Spleen (tissue), 7 donors: ENCODE measurements at regions not wholly inside any gene's neighbourhood (a gene's known extent, or its start where the extent isn't known, plus 50 kb on each side); places are given as distances from the start of the nearest gene placed in this dataset.

Source experiments
- POLR2A ChIP-seq, 3 donors: fragments of 450-650 bp; IDR thresholded peaks; one replicate each; pipeline ENCODE4 v1.5.1; 2017; ENCODE audit warnings: antibody characterized with exemption in 3 of 3, mild to moderate bottlenecking in 1 of 3
- POLR2AphosphoS5 ChIP-seq, 3 donors: sonication (generic); formaldehyde crosslinking; IDR thresholded peaks; one replicate each; pipeline ENCODE4 v1.5.1; 2017; ENCODE audit warnings: antibody characterized with exemption in 3 of 3
- TF ChIP-seq, protein P1 (sequence below), 11 experiments: fragments of 200-600 bp in 7 of 11; fragments of 450-650 bp in 4 of 11; sonication (generic) in 4 of 11; IDR thresholded peaks in 8 of 11; conservative IDR thresholded peaks in 3 of 11; 1 replicate in 7 of 11; 2 replicates in 4 of 11; pipeline versions ENCODE4 v1.4.0 to v1.8.0; 2016 to 2021; ENCODE audit warnings: antibody characterized with exemption in 11 of 11, inconsistent platforms in 4 of 11, mild to moderate bottlenecking in 1 of 11
- donor health status: DM: no; HTN: no; CAD: no; lungs with moderate emphysema.
- donor health status: DM: no; HTN: no; CAD: no.
- donor health status: DM: no; HTN: no; CAD: no.

DNA sequence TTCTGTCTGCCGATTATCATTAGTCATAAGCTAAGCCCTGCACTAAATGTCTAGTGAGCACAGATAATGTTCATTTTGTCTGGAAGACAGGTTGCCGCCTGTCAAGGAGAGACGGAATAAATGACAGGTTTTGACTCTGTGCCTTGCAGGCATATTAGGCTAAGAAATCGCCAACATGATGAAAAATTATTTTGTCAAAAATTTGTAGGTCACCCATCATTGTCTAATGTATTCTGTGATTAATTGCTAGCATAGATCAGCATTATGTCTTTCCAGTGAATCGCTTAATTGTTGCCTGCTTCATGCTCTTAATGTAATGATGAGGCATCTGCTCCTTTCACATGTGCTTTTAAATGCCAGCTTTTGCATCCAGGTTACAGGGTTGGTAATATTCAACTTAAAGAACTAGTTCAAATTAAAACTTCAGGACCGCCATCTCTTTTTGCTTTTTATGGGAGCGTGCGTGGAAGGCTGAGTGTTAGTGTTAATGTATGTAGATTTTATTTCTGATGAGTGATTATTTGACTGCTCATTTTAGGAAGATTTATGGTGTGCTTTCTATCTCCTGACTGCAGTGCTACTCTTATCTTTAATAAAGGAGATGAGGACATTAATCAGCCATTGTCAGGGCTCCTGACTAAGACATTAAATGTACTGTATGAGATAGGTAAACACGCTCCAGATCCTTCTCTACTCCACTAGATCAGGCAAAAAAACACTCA lies 120.8 kb upstream of the MEIS2 start:
- TF ChIP-seq, protein P1, sequence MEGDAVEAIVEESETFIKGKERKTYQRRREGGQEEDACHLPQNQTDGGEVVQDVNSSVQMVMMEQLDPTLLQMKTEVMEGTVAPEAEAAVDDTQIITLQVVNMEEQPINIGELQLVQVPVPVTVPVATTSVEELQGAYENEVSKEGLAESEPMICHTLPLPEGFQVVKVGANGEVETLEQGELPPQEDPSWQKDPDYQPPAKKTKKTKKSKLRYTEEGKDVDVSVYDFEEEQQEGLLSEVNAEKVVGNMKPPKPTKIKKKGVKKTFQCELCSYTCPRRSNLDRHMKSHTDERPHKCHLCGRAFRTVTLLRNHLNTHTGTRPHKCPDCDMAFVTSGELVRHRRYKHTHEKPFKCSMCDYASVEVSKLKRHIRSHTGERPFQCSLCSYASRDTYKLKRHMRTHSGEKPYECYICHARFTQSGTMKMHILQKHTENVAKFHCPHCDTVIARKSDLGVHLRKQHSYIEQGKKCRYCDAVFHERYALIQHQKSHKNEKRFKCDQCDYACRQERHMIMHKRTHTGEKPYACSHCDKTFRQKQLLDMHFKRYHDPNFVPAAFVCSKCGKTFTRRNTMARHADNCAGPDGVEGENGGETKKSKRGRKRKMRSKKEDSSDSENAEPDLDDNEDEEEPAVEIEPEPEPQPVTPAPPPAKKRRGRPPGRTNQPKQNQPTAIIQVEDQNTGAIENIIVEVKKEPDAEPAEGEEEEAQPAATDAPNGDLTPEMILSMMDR (IDR thresholded peaks at IDR 0.05 in 8 of 11, conservative IDR thresholded peaks at IDR 0.05 in 3 of 11): no peak
- TF ChIP-seq POLR2AphosphoS5 (IDR thresholded peaks at IDR 0.05): no peak
- TF ChIP-seq POLR2A (IDR thresholded peaks at IDR 0.05): no peak
